ENCODE measurements at regions not wholly inside any gene's neighbourhood (a gene's known extent, or its start where the extent isn't known, plus 50 kb on each side); places are given as distances from the start of the nearest gene placed in this dataset.

DNA sequence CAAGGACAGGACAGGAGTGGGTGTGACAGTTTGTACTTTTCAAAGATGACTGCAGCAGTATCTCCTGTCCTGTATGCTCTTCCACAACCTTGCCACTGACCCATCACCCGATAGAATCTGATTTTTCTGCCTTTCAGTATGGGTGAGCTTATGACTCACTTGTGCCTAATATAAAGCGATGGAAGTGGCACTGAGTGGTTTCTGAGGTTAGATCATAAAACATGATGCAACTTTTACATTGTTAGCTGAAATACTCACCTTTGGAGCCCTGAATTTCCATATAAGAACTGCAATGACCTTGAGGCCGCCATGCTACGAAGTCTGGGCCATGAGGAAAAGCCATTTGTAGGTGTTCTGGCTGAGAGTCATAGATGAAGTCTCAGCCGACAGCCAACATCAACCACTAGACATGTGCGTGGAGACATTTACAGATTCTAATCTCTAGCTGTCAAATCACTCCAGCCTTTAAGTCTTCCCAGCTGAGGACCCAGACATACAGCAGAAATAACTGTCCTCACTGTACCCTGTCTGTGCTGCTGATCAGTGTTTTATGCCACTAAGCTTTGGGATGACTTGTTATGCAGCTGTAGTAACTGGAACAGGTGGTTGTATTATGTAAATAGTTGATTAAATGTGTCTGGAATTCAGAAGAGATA lies 105.9 kb upstream of the ARHGAP20 start:
- TF ChIP-seq, protein P1, sequence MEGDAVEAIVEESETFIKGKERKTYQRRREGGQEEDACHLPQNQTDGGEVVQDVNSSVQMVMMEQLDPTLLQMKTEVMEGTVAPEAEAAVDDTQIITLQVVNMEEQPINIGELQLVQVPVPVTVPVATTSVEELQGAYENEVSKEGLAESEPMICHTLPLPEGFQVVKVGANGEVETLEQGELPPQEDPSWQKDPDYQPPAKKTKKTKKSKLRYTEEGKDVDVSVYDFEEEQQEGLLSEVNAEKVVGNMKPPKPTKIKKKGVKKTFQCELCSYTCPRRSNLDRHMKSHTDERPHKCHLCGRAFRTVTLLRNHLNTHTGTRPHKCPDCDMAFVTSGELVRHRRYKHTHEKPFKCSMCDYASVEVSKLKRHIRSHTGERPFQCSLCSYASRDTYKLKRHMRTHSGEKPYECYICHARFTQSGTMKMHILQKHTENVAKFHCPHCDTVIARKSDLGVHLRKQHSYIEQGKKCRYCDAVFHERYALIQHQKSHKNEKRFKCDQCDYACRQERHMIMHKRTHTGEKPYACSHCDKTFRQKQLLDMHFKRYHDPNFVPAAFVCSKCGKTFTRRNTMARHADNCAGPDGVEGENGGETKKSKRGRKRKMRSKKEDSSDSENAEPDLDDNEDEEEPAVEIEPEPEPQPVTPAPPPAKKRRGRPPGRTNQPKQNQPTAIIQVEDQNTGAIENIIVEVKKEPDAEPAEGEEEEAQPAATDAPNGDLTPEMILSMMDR (IDR thresholded peaks at IDR 0.05) = no peak
- TF ChIP-seq POLR2A (IDR thresholded peaks at IDR 0.05) = no peak

All from uterus (tissue), 2 donors.